ENCODE measurements at regions not wholly inside any gene's neighbourhood (a gene's known extent, or its start where the extent isn't known, plus 50 kb on each side); places are given as distances from the start of the nearest gene placed in this dataset.

- FAIRE-seq: no peak
- no peak for DNase-seq (ENCODE audit: low spot score)
These were observed 88.4 kb downstream of the CTTN start for GRCh38 chr11:70486731-70487130.

- FAIRE-seq (no peak), DNase-seq (ENCODE audit: low spot score) (no peak)
These were observed 88.8 kb downstream of the CTTN start for GRCh38 chr11:70487160-70487559.

GRCh38 chr11:70487756-70488155 lies 89.4 kb downstream of the CTTN start:
- no peak for DNase-seq (ENCODE audit: low spot score)
- FAIRE-seq: no peak

DNA sequence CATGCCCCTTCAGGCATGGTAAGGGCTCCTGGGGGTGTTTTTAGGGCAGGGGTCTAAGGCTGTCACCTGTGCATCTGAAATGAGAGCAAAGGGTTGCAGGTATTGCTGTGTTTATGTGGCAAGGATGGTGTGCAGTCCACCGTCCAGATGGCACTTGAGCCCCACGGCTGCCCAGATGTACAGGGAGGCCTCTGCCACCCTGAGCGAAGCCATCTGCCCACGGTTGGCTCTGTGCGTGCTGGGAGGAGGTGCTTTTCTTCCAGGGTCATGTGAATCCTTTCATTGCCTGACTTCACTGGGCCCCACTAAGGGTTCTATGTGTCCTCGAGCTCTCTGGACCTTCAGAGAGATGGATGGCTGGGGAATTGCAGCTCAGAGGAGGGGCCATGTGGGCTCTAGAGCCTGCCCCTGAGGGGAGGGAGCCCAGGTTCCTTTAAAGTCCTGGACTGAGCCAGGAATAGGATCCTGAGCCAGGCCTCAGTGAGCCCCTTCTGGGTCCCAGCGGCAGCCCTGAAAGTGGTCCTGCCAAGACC lies 89.9 kb downstream of the CTTN start:
- DNase-seq (ENCODE audit: low spot score) (no peak), FAIRE-seq (no peak)

DNA sequence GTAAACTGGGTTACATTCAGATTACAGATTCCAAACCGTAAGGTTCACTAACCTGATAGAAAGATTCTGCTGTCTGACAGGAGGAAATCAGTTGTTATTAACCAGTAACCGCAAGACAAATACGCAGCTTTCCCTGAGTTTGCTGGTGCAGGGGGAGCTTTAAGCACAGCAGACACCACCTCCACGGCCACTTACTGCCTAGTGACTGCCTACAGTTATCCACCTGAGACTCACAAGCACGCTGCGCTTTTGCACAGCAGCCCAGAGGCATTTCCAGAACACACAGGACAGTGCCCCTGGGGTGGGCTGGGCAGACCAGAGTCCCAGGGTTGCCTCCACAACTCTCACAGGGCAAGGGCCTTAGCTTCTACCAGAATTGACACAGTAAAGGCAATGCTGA lies 90.9 kb downstream of the CTTN start:
- DNase-seq (ENCODE audit: low spot score) (no peak), FAIRE-seq (no peak)

GRCh38 chr11:70490208-70490607 lies 91.9 kb downstream of the CTTN start:
- no peak for FAIRE-seq
- DNase-seq (ENCODE audit: low spot score): no peak

DNA sequence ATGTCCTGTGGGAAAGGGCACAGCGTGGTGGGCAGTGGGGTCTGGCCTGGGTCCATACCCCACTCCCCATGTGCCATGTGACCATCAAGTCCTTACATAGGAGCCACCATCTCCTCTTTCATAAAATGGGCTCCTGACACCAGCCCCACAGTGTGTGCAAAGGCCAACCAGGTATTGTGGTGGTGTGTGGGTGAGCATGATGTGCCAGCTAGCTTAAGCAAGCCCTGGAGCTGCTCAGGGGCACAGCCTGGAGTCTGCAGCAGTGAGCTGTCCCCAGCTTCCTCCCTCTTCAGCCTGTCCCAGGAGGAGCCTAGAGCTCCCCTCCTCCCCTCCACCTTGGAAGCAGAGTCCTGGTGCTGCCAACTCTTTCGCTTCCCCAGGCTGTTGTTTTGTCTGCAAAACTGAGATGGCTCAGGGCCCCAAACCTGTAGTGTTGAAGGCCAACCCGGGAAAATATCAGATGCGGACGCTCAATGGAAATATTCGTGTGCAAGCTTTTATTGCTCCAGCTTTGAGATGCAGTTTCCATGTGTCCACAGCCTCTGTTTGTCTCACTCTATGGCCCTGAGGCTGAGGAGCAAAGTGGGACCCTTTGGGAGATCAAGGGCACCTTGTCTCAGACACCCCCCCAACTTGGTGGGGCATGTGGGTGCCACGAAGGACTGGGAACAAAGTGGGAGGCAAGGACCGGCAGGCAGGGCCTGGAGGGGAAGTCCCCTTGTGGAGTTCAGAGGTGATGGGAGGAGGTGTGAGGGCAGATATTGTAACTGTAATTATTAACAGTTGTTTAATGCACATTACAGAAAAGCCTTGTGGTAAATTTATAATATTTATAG lies 92.6 kb downstream of the CTTN start:
- FAIRE-seq (no peak), DNase-seq (ENCODE audit: low spot score) (no peak)

- DNase-seq (ENCODE audit: low spot score) (no peak), FAIRE-seq (no peak)
These were observed 93.6 kb downstream of the CTTN start for GRCh38 chr11:70491696-70492472.

DNA sequence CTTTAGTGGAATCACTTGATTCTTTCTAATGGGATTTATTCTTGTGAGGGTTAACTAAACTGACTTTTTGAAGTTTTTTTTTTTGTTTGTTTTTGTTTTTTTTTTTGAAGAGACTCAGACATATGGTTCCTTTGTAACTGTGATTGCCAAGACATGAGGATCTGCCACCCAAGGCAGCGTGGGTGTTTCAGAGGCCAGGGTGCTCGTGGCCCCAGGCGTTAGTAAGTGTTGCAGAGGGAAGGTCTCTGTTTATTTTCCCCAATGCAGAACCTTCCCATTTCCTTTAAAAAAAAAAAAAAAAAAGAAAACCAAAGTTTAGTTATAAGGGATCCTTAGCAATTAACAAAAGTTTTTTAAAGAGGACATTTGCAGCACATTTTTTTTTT lies 94.8 kb downstream of the CTTN start:
- no peak for FAIRE-seq
- DNase-seq (ENCODE audit: low spot score): no peak

DNA sequence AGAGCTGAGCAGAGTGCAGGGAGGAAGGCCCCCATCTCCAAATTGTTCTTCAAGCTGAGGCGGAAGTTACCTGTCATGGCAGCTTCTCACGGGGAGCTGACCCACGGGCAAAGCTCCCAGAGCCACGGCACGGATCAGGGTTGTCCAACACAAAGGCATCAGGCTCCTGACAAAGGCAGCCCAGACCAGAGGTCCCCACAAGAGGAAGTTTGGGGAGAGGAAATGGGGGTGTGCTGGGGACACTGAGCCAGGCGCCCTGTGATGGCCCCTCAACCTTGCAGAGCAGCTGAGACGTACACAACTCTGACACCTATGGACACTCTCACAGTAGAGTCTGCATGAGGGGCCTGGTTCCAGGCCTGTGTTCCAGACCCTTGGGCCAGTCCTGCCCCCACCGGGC lies 95.6 kb downstream of the CTTN start:
- no peak for DNase-seq (ENCODE audit: low spot score)
- FAIRE-seq: no peak

GRCh38 chr11:70494559-70495350 lies 96.4 kb downstream of the CTTN start:
- DNase-seq (ENCODE audit: low spot score) (no peak), FAIRE-seq (no peak)

- FAIRE-seq (no peak), DNase-seq (ENCODE audit: low spot score) (no peak)
These were observed 97.3 kb downstream of the CTTN start for GRCh38 chr11:70495351-70496310.

DNA sequence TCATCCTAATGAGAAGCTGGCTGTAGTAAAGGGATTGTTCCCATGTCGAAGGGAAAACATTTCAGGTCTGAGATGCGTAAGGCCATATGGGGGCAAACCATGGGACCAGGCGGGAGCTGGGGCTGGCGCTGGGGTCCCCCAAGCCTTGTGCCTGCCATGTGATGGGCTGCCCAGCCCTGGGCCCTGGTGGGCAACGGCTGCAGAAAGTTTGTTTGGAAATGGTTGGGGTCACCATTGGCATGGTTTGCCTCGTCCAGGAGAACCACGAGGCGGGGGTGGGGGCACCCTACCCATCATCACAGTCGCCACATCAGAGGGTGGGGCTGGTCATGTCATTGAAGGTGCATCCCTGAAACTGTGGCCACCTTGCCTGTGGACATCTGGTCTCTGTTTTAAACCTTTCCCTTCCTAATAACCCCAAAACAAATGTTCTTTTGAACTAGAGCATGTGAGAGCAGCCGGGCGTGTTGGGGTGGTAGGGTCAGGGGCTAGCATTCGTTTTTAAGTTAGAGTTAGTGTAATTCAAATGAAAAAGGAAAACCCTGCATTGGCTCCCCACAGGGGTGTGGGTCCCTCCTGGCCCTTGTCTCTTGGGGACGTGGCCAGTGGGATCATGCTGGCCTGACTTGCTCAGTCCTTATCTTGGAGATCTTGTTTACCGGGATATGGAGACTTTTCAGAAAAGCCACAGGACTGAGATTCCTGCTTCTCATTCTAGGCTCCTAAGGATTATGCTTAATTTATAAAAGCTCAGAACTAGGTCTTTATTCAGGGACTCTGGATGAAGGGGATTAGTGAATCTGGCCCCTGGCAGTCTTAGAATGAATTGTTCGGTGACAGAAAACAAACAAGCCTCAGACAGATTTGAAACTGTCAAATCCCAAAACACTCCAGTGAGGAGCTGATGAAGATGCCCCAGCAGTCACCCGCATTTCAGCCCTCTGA lies 98.5 kb downstream of the CTTN start:
- FAIRE-seq (no peak), DNase-seq (ENCODE audit: low spot score) (no peak)

DNA sequence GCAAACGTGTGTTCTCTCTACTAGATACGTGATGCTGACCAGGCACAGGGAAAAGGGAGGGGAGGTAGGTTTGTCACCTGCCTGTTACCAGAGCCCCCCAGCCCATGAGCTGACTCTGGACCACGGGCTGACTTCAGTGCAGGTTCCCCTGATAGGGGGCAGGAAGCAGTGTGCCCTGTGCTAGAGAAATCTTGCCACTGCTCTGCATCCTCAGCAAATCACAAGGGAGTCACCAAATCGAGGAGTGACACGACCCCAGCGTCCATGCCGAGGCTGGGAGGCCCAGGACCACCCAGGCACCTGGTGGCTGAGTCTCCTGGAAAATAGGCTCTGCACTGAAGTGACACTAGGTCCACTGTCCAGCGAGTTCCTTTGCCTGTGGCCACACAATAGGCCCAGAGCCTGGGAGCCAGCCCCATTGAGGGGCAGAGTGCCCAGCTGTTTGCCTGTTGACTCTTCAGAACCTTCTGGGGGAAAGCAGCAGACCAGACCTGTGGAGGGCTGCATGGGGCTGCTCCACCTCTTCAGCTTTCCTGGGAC lies 99.3 kb downstream of the CTTN start:
- FAIRE-seq (no peak), DNase-seq (ENCODE audit: low spot score) (no peak)

- DNase-seq (ENCODE audit: low spot score): no peak
- no peak for FAIRE-seq
These were observed 99.8 kb downstream of the CTTN start for GRCh38 chr11:70498171-70498571.

DNA sequence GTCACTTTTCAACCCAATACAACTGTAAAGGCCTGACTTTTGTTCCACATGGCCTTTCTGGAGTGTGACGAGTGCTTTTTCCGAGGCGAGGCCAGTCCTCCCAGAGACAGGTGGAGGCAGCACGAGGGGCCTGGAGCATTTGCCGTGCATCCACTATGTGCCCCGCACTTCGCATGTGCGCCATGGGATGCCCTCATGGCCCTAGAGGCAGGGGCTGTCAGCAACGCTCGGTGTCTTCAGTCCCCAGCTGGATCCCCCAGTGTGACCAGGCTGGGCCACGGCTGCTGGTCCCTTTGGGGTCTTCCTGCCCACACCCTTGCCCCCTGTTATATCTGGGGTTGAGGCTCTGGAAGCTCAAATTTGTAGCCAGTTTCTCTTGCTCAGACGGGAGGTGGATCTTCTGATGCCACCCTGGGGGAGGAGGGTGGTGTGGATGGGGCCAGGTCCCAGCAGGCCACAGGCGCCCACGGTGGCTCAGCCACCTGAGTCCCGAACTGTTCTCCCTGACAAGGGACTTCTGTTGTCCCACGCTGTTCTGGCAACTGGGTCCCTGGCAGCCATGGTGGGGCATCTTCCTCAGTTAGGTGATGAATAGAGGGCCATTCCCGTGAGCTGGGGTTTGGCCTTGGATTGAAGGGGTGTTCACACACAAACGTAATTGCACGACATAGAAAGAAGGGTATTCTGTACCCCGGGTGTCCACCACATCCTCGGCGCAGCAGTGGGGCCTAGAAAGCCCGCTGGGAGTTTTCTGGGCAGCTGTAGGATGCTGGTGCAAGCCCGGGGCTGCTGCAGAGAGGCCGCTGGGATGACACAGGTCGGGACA lies 100.9 kb downstream of the CTTN start:
- DNase-seq (ENCODE audit: low spot score) (no peak), FAIRE-seq (no peak)

GRCh38 chr11:70500076-70500847 lies 101.9 kb downstream of the CTTN start:
- DNase-seq (ENCODE audit: low spot score) (no peak), FAIRE-seq (no peak)
